Activated CD4-positive, alpha-beta T cell treated with anti-CD3 and anti-CD28 coated beads, Interleukin-2, amount 50 U/mL, for 16 hours (primary cell): ENCODE measurements at regions not wholly inside any gene's neighbourhood (a gene's known extent, or its start where the extent isn't known, plus 50 kb on each side); places are given as distances from the start of the nearest gene placed in this dataset.

Experiments
- DNase-seq: peaks from one replicate; pipeline ENCODE4 v3.0.0-alpha.2; 2020

- no peak for DNase-seq
Measured at GRCh38 chr1:5456090-5456811, 536.0 kb downstream of the NPHP4 start.

- no peak for DNase-seq
Measured at GRCh38 chr1:5455651-5456050, 536.6 kb downstream of the NPHP4 start.

- no peak for DNase-seq
Measured at GRCh38 chr1:5455056-5455455, 537.2 kb downstream of the NPHP4 start.

GRCh38 chr1:5453347-5453746, 538.9 kb downstream of the NPHP4 start:
- DNase-seq: no peak

DNA sequence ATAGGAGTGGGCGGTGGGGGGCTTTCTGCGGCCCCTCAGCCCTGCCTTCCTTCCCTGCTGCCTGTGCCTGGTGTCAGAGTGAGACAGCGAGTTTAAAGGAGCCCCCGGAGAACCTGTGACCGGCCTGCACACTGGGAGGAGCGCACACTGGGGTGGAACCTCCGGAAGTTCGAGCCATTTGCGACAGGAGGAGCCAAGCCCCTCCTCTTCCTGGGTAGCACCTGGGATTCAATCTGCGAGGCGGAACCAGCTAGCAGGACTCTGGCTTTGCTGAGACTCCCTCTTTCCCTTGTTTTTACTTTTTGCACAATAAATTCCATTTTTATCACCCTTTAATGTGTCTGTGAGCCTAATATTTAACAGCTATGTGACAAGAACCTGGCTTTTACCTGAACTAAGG, 540.6 kb downstream of the NPHP4 start:
- no peak for DNase-seq

- peak; percentile 4 for DNase-seq
Measured at GRCh38 chr1:5448486-5448885, 543.7 kb downstream of the NPHP4 start.

DNA sequence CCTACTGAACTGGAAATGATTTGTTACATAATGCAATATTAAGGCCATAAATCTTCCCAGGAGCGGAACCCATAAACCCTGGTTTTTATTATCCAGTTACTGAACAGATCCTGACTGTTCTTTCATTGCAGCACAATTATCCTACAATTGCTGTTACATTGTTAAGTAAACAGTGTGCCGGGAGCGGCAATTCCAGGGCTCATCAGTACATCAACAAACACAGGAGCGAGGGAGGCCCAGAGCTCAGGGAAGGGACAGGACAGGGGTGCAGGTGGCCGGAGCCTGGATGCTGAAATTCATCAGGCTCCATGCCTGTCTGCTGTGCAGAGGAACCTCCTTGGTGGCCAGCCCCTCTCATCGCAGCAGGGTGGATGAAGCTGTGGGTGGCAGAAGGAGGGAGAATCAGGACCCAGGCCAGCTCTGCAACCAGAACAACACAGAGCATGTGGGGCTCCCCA, 544.7 kb downstream of the NPHP4 start:
- DNase-seq: no peak

DNA sequence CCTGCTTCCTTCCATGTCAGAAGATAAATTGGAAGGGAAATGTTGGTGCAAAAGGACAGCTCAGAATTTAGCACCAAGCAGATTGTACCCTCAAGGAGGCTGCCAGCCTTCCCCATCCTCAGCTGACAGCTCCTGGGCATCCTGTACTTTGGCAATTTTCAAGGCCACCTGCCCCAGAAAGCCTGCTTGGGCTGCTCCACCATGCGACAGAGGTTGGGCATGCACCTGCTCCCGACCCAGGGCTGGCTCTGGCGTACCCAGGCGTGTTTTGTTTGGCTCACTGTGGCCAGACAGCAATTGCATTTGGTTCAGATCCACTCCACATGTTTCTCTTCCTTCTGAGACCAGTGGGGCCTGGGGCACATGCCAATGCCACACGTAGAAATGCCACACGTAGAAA, 547.8 kb downstream of the NPHP4 start:
- DNase-seq: no peak

- no peak for DNase-seq
Measured at GRCh38 chr1:5436808-5437207, 555.4 kb downstream of the NPHP4 start.

- DNase-seq: no peak
Measured at GRCh38 chr1:5435414-5435813, 556.8 kb downstream of the NPHP4 start.

GRCh38 chr1:5432436-5432835, 559.8 kb downstream of the NPHP4 start:
- no peak for DNase-seq

- DNase-seq: no peak
Measured at GRCh38 chr1:5430911-5431697, 561.1 kb downstream of the NPHP4 start.

- DNase-seq: no peak
Measured at GRCh38 chr1:5430136-5430535, 562.1 kb downstream of the NPHP4 start.

DNA sequence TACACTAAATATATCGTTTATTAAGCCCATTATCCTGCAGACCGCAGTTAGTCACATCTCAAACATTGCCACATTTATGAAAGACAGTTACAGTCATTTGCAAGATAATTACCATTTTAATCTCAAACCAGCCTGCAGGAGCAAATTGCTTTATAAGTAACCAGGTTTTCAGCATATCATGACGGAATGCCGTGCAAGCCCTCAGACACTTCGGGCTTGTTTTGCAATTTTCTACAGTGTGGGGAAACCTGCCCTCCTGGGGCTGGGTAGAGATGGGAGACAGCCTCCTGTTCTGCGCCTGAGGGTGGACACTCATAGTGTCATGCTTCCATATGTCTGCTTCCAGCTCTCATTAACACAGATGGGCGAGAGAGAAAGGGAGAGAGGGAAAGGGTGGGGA, 563.9 kb downstream of the NPHP4 start:
- no peak for DNase-seq

DNA sequence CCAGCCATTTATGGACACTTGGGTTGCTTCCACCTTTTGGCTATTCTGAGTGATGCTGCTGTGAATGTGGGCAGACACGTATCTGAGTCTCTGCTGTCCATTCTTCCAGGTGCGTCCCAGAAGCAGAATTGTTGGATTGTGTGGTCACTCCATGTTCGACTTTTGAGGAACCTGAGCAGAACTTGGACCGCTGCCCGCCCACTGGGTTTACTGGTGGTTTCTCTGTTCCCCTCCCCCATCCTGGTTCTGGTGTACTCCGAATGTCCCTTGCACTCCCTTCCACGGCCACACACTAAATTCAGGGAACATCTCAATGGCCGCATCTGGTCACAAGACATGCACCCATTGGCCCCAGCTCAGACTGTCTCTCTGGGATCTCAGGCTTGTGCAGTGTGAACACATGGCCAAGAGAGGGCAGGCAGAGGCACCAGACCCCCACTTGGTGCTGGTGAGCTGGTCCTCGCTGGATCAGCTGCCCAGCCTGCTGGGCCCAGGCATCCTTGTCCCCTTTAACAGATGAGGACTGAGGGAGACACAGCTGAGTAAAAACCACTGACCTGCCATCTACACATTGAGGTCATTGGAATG, 565.1 kb downstream of the NPHP4 start:
- DNase-seq: no peak

DNA sequence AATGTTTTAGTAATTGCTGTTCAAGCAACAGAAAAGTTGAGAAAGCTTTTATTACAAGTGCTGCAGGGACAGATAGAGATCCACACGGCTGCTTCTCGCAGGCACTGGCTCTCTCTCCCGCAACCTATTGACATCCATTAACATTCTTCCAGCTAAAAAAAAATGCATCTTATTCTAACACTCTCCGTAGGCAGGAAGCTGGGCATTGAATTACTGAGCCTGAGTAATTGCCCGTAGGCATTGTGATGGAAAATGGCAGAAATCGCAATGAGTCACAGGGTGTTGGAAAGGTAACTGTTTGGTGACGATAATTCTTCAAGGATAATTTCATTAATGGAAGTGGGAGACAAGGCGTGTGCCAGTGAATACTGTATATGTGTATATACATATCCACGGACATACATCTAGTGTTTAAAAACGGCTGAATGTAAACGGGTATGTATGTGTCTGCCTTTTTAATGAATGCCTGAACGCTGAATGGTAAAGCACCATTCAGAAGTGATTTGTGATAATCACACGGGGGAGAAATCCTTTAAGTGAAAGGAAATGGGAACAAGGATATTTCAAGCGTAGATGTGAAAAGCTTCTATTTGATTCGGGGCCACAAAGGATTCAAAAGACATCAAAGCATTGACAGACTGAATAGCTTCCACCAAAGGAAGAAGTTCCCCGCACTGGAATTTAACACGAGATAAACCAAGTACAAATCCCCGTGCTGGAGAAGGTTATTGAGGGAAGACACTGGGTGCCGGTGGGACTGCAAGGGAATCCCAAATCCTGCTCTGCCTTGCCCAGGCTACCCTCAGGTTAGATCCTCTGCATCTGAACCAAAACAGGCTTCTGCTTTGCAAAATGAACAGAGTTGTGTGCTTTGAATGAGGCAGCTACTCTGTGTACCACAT, 567.2 kb downstream of the NPHP4 start:
- DNase-seq: no peak

DNA sequence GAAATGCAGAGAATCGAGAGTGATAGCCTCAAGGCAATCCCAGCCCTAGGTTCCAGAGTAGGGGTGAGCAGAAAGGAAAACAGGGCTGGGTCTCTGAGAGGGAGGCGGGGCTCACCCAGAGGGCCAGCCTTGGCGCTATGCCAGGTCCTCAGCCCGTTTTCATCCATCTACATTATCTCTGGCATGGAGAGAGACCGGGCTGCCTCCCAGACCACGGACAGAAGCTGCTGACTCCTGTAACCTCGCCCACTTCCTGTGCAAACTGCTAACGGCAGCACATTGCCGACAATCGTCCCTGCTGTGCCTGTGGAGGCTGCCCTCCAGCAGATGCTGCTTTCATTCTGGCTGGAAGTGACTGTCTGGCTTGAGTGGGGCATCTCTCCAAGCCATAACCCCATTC, 569.1 kb downstream of the NPHP4 start:
- peak; percentile 11 for DNase-seq

- no peak for DNase-seq
Measured at GRCh38 chr1:5419501-5419900, 572.7 kb downstream of the NPHP4 start.

DNA sequence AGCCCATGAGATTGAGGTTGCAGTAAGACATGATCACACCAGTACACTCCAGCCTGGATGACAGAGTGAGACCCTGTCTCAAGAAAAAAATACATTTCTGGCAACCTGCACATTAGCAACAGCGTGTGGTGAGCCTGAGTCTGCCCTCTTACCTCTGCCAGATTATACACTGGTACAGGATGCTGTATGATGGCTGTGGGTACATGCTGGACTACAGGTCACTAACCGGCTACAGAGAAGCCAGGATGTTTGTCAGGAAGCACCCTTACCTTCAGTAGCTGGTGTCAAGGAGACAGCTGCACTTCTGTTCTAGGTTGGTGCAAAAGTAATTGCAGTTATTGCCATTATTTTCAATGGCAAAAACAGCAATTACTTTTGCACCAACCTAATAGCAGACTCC, 575.7 kb downstream of the NPHP4 start:
- DNase-seq: no peak

DNA sequence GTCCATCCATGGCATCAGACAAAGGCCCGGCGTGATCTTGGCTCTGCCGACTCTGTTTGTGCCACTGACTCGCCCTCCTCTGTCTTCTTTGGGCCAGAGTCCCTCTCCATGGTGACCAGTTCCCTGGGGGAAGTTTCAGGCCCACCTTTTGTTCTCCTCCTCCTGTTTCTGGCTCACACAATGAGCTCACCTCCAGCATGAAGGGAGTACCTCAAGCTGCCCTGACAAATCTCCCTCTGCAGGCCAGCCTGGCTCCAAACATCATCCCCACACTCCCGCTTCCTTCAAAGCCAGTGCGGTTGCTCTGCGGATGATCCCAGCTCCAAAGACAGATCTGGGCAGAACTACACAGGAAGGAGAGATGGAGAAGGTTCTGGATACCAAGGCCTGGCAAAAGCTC, 576.6 kb downstream of the NPHP4 start:
- no peak for DNase-seq

GRCh38 chr1:5410652-5411051, 581.6 kb downstream of the NPHP4 start:
- DNase-seq: no peak

DNA sequence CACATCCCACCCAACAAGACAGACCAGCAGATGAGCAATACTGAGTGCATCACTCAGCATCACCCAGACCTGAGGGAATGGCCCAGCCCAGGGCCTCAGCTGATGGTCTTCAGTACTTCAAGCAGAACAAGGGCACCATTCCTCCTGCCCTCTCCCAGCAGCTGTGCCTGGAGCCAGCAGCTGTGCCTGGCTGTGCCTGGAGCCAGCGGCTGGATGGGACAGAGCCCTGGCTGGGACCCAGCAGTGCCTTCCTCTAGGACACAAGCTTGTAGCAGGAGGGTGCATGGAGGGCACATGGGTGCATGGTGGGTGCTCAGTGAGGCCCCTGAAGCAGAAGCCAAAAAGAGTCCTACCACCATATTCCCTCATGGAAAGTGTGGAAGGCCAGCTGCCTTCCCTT, 583.8 kb downstream of the NPHP4 start:
- no peak for DNase-seq

GRCh38 chr1:5405263-5405662, 587.0 kb downstream of the NPHP4 start:
- no peak for DNase-seq
